Suprapubic skin (tissue), 4 donors: ENCODE measurements at regions not wholly inside any gene's neighbourhood (a gene's known extent, or its start where the extent isn't known, plus 50 kb on each side); places are given as distances from the start of the nearest gene placed in this dataset.

ENCODE experiments used
- DNase-seq, 2 donors: peaks; one replicate each; pipeline ENCODE4 v3.0.0-alpha.2; 2019; ENCODE audit warnings: low spot score in 2 of 2
- H3K27ac ChIP-seq: fragments of 200-600 bp; sonication (generic); one replicate; pipeline ENCODE4 v1.5.1; 2019
- H3K27me3 ChIP-seq: fragments of 200-600 bp; sonication (generic); one replicate; pipeline ENCODE4 v1.5.1; 2019
- H3K36me3 ChIP-seq: fragments of 200-600 bp; sonication (generic); one replicate; pipeline ENCODE4 v1.5.1; 2019
- H3K4me1 ChIP-seq: fragments of 200-600 bp; sonication (generic); one replicate; pipeline ENCODE4 v1.5.1; 2019
- H3K4me3 ChIP-seq: fragments of 200-600 bp; sonication (generic); one replicate; pipeline ENCODE4 v1.5.1; 2019; ENCODE audit warnings: mild to moderate bottlenecking
- H3K9me3 ChIP-seq: fragments of 200-600 bp; sonication (generic); one replicate; pipeline ENCODE4 v1.5.1; 2019
- CTCF ChIP-seq, 2 donors: fragments of 200-600 bp in 1 of 2; fragments of 450-650 bp in 1 of 2; sonication (generic) in 1 of 2; IDR thresholded peaks; one replicate each; pipeline ENCODE4 v1.5.1; 2016 to 2019; ENCODE audit warnings: antibody characterized with exemption in 2 of 2, mild to moderate bottlenecking in 1 of 2, moderate library complexity in 1 of 2
- EP300 ChIP-seq: sonication (generic); formaldehyde crosslinking; IDR thresholded peaks from one replicate; pipeline ENCODE4 v1.6.1; 2017; ENCODE audit warnings: antibody characterized with exemption
- POLR2A ChIP-seq, 2 donors: fragments of 450-650 bp; IDR thresholded peaks; one replicate each; pipeline ENCODE4 v1.6.1; 2017; ENCODE audit warnings: antibody characterized with exemption in 2 of 2, mild to moderate bottlenecking in 2 of 2, moderate library complexity in 2 of 2
- POLR2AphosphoS5 ChIP-seq, 3 donors: sonication (generic); formaldehyde crosslinking; IDR thresholded peaks; one replicate each; pipeline ENCODE4 v1.6.1; 2017; ENCODE audit warnings: antibody characterized with exemption in 3 of 3
- WGBS: methylation state at CpG from one replicate; pipeline ENCODE4 v1.1.5; 2018; 5-methylcytosine and 5-hydroxymethylcytosine counted together

DNA sequence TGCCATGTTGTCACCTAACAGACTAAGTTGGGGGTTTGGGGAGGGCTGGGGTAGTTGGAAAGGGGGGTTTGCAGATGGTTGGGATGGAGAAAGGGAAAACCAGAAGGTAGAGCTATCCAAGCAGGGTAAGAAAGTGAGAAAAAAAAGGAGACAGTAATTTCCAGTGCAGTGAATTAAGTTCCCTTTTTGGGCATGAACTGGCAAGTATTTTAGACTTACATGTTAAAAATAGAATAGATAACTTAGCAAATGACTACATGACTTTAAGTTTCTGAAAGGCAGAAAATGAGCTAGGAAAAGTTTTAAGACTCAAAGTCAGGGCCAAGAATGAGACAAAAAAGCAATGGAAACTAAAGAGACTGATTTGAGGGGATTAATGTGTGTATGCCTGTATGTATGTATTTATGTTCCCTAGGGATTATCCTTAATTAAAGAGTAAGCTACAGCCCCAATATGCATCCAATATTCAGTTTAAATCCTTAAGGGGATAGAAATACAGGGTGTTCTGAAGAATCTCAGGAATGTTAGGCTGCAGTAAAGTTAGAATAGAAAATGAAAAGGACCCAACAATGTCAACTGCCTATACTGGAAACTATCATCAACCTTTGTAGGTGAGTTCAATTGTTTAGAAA lies 285.2 kb upstream of the MME start:
- TF ChIP-seq POLR2AphosphoS5 (IDR thresholded peaks at IDR 0.05), result no peak
- TF ChIP-seq POLR2A (IDR thresholded peaks at IDR 0.05), result no peak
- no peak for TF ChIP-seq EP300
- no peak for TF ChIP-seq CTCF (IDR thresholded peaks at IDR 0.05)
- no peak for DNase-seq
- Histone ChIP-seq H3K27me3 (no peaks in the 10 kb centered on the region), H3K27ac (no peak overlapping the region), H3K4me1 (no peaks in the 10 kb centered on the region), H3K36me3 (no peaks in the 10 kb centered on the region), H3K9me3 (no peaks in the 10 kb centered on the region), H3K4me3 (no peak overlapping the region)

DNA sequence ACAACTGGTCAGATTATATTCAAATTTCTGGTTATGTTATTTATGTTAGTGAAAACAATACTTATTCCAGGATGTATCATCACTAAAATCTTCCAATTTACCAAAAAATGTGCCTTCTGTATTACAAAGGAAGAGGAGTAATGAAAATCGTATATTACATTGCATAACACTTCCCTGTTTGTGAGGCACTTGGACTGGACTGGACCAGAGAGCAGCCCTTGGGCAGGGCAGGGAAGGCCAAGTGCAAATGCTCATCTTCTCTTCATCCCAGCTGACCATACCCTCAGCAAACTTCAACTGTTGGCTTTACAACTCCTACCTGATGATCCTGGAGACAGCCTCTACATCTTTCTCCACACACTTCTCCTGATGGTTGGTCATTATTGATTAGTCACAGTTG lies 285.7 kb upstream of the MME start:
- WGBS, result 55% methylated on average over 1 of the region's 1 CpG
- H3K27me3 ChIP-seq, result no peaks in the 10 kb centered on the region
- no peak overlapping the region for H3K4me3 ChIP-seq
- H3K4me1 ChIP-seq, result no peaks in the 10 kb centered on the region
- no peaks in the 10 kb centered on the region for H3K36me3 ChIP-seq
- H3K9me3 ChIP-seq, result no peaks in the 10 kb centered on the region
- no peak overlapping the region for H3K27ac ChIP-seq
- TF ChIP-seq POLR2AphosphoS5 (IDR thresholded peaks at IDR 0.05), result no peak
- no peak for DNase-seq

DNA sequence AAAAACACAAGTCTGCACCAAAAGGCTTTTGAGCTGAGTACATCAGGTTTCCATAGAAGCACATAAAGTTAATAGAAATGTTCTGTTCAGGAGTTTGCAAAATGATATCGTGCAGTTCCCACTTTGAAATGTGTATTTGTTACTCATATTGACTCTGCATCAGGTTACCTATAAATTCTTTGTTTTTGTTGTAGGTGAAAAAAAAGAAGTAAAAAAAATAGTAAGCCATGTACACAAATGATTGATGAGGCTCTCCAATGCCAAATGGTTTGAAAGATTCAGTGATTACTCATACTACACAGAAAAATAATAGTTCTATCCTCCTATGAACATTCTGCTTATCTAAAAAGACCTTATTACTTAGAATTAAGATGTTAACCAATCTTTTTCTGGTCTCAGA lies 287.3 kb upstream of the MME start:
- H3K9me3 ChIP-seq, result no peaks in the 10 kb centered on the region
- TF ChIP-seq POLR2A (IDR thresholded peaks at IDR 0.05) (no peak), POLR2AphosphoS5 (IDR thresholded peaks at IDR 0.05) (no peak), CTCF (IDR thresholded peaks at IDR 0.05) (no peak), EP300 (no peak)
- H3K27ac ChIP-seq, result no peak overlapping the region
- no peaks in the 10 kb centered on the region for H3K27me3 ChIP-seq
- no peak for DNase-seq
- 60% methylated on average over 1 of the region's 1 CpG for WGBS
- H3K36me3 ChIP-seq, result no peaks in the 10 kb centered on the region
- H3K4me1 ChIP-seq, result no peaks in the 10 kb centered on the region
- no peak overlapping the region for H3K4me3 ChIP-seq

GRCh38 chr3:154791611-154792010 lies 288.5 kb upstream of the MME start:
- H3K4me3 ChIP-seq, result no peak overlapping the region
- no peaks in the 10 kb centered on the region for H3K9me3 ChIP-seq
- TF ChIP-seq EP300 (no peak), CTCF (IDR thresholded peaks at IDR 0.05) (no peak), POLR2AphosphoS5 (IDR thresholded peaks at IDR 0.05) (no peak), POLR2A (IDR thresholded peaks at IDR 0.05) (no peak)
- H3K4me1 ChIP-seq, result no peaks in the 10 kb centered on the region
- H3K36me3 ChIP-seq, result no peaks in the 10 kb centered on the region
- no peak for DNase-seq
- H3K27me3 ChIP-seq, result no peaks in the 10 kb centered on the region
- H3K27ac ChIP-seq, result no peak overlapping the region

DNA sequence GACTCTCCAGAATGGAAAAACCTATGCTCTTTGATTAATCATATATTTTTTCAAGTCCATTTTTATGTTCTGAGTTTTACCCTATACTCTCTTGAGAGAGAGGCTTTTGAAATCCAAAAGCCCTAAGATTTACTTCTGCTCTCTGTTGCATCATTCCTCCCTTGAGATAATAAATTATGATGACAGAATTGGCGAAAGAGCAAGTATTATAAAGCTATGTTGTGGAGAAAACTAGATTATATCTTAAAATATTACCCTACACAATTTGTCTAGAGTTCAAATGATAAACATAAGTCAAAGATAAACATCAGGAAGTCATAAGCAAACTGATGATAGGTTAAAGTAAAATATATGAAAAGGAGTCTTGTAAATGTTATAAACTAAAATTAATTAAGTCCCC lies 293.4 kb upstream of the MME start:
- WGBS, result 28% methylated on average over 1 of the region's 1 CpG
- no peaks in the 10 kb centered on the region for H3K36me3 ChIP-seq
- no peaks in the 10 kb centered on the region for H3K27me3 ChIP-seq
- H3K4me1 ChIP-seq, result peaks cover 18% of the 10 kb centered on the region
- no peak overlapping the region for H3K4me3 ChIP-seq
- no peak for DNase-seq
- H3K9me3 ChIP-seq, result no peaks in the 10 kb centered on the region
- TF ChIP-seq EP300 (no peak), POLR2AphosphoS5 (IDR thresholded peaks at IDR 0.05) (no peak), POLR2A (IDR thresholded peaks at IDR 0.05) (no peak), CTCF (IDR thresholded peaks at IDR 0.05) (no peak)
- H3K27ac ChIP-seq, result no peak overlapping the region

DNA sequence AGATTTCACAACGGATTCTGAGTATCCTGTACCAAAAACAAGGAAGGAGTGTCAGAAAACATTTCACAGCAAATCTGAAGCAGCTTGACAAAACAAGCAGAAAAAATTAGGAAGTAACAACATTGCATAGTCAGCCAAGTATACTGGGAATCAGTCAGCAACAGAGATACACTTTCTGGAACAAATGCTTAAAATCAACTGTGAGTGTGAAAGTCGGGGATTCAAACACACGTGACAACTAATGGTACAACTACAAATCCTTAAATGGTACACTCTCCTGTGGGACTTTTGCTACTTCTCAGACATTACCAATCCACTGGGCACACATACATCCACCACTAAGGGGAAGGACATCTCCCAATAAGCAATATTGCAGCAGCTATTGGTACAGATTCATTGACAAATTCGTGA lies 296.6 kb upstream of the MME start:
- Histone ChIP-seq H3K9me3 (no peaks in the 10 kb centered on the region), H3K27ac (peak overlapping the region; percentile 18), H3K36me3 (no peaks in the 10 kb centered on the region), H3K4me1 (peaks cover 18% of the 10 kb centered on the region), H3K4me3 (no peak overlapping the region), H3K27me3 (no peaks in the 10 kb centered on the region)
- no peak for DNase-seq
- 63% methylated on average over 4 of the region's 4 CpGs for WGBS
- TF ChIP-seq POLR2A (IDR thresholded peaks at IDR 0.05), result no peak
- TF ChIP-seq CTCF (IDR thresholded peaks at IDR 0.05), result no peak
- TF ChIP-seq EP300, result no peak
- no peak for TF ChIP-seq POLR2AphosphoS5 (IDR thresholded peaks at IDR 0.05)
